ENCODE measurements at regions not wholly inside any gene's neighbourhood (a gene's known extent, or its start where the extent isn't known, plus 50 kb on each side); places are given as distances from the start of the nearest gene placed in this dataset.

DNA sequence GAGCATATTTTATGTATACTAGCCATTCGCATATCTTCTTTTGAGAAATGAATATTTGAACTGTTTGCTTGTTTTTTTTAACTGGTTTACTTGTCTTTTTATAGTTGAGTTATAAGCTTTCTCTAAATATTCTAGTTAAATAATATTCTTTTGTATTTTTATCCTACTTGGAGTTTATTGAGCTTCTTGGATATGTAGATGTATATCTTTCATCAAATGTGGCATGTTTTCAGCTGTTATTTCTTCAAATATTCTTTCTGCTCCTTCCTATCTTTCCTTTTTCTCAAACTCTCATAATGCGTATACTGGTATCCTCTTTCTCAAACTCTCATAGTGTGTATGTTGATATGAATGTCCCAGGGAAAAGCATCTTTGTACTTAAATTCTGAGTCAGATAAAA lies 100.3 kb upstream of the NCKAP5 start:
- TF ChIP-seq CTCF (IDR thresholded peaks at IDR 0.05), result no peak
- TF ChIP-seq POLR2A (IDR thresholded peaks at IDR 0.05), result no peak
